ENCODE measurements at regions not wholly inside any gene's neighbourhood (a gene's known extent, or its start where the extent isn't known, plus 50 kb on each side); places are given as distances from the start of the nearest gene placed in this dataset.
"Not testable (repeated sequence)": the region's sequence is repeated elsewhere in the genome, so short reads cannot be mapped to it uniquely, and the experiment has no call there.

DNA sequence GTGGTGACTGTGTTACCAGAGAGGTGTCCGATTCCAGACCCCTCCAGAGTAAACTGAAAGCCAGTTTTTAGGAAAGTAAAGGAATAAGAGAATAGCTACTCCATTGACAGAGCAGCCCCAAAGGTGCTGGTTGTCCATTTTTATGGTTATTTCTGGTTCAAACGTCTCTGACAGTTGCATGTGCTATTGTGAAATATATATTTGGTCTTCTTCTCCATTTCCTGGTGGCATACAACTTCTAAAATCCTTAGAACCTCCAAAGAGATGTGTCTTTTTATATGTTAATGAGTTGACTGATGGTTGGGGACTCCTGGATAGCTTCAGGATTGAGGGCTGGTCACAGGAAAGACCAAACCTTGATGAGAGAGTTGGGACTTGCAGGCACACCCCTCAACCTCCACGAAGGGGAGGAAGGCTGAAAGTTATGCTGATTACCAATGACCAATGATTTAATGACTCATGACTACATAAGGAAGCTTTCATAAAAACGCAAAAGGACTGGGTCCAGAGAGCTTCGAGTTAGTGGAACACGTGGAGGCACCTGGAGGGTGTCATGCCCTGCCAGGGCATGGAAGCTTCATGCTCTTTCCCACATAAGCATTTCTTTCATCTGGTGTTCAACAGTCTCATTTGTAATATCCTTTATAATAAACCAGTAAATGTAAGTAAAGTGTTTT is 100.7 kb downstream of the SLC16A1 start:
- DNase-seq = no peak
- in situ Hi-C loops (cut with HindIII; ENCODE audit: low pct_ligation_motif_present, low pct_unique_long_range_greater_than_20kb, low sequenced_read_pairs) = no loop called here

DNA sequence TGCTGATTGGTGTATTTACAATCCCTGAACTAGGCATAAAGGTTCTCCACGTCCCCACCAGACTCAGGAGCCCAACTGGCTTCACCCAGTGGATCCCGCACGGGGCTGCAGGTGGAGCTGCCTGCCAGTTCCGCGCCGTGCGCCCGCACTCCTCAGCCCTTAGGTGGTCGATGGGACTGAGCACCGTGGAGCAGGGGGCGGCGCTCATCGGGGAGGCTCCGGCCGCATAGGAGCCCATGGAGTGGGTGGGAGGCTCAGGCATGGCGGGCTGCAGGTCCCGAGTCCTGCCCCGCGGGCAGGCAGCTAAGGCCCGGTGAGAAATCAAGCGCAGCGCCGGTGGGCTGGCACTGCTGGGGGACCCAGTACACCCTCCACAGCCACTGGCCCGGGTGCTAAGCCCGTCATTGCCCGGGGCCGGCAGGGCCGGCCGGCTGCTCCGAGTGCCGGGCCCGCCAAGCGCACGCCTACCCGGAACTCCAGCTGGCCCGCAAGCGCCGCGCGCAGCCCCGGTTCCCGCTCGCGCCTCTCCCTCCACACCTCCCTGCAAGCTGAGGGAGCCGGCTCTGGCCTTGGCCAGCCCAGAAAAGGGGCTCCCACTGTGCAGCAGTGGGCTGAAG is 101.5 kb downstream of the SLC16A1 start:
- in situ Hi-C loops (cut with HindIII; ENCODE audit: low pct_ligation_motif_present, low pct_unique_long_range_greater_than_20kb, low sequenced_read_pairs) = not testable (repeated sequence)
- DNase-seq = peak; percentile 38

DNA sequence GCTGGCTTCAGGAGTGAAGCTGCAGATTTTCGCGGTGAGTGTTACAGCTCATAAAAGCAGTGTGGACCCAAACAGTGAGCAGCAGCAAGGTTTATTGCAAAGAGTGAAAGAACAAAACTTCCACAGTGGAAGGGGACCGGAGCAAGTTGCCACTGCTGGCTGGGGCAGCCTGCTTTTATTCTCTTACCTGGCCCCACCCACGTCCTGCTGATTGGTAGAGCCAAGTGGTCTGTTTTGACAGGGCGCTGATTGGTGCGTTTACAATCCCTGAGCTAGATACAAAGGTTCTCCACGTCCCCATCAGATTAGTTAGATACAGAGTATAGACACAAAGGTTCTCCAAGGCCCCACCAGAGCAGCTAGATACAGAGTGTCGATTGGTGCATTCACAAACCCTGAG is 102.1 kb downstream of the SLC16A1 start:
- DNase-seq; in situ Hi-C loops (cut with HindIII; ENCODE audit: low pct_ligation_motif_present, low pct_unique_long_range_greater_than_20kb, low sequenced_read_pairs): not testable (repeated sequence)

DNA sequence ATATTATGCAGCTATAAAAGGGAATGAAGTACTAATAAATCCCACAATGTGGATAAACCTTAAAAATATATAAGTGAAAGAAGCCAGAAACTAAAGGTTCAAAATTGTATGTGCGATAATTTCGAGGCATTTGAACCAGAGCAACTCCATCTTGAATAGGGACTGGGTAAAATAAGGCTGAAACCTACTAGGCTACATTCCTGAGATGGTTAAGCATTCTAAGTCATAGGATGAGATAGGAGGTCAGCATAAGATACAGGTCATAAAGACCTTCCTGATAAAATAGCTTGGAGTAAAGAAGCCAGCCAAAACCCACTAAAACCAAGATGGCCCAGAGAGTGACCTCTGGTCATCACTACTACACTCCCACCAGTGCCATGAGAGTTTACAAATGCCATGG is 103.1 kb downstream of the SLC16A1 start:
- in situ Hi-C loops (cut with HindIII; ENCODE audit: low pct_ligation_motif_present, low pct_unique_long_range_greater_than_20kb, low sequenced_read_pairs) = no loop called here
- DNase-seq = no peak

GRCh38 chr1:112852276-112852675 is 103.7 kb downstream of the SLC16A1 start:
- in situ Hi-C loops (cut with HindIII; ENCODE audit: low pct_ligation_motif_present, low pct_unique_long_range_greater_than_20kb, low sequenced_read_pairs) = no loop called here
- no peak for DNase-seq

DNA sequence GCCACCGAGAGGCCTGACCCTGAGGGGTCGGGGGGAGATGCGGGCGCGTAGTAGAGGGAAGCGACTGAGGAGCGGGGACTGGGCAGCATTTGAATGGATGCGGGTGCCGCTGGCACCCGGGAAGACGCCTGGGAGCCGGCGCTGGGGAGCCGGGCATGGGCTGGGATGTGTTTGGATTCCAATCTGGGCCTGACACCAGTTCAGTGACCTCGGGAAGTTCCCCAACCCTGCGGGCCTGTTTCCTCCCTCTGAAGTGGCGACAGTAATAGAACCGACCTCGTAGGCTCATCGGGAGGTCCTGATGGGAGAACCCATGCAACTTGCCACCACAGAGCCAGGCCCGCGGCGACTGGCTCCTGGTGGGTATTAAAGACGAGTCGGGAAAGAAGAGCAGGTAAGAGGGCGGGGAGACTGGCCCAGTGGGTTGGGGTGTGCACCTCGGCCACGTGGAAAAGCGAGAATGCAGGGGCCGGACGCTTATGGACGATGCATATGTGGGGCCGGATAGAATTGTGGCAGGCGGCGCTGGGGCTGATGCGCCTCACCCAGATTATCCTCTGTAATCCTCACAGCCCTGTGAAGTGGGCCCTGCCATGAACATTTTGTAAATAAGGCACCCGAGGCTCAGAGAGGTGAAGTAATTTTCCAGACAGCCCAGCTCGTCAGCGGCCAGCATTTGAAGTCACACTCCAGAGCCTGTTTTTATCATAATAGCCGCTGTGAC is 105.8 kb downstream of the SLC16A1 start:
- no peak for DNase-seq
- in situ Hi-C loops (cut with HindIII; ENCODE audit: low pct_ligation_motif_present, low pct_unique_long_range_greater_than_20kb, low sequenced_read_pairs) = no loop called here

GRCh38 chr1:112849425-112850033 is 106.5 kb downstream of the SLC16A1 start:
- in situ Hi-C loops (cut with HindIII; ENCODE audit: low pct_ligation_motif_present, low pct_unique_long_range_greater_than_20kb, low sequenced_read_pairs) = no loop called here
- DNase-seq = peak; percentile 61

GRCh38 chr1:112841825-112842224 is 114.2 kb downstream of the SLC16A1 start:
- no peak for DNase-seq
- in situ Hi-C loops (cut with HindIII; ENCODE audit: low pct_ligation_motif_present, low pct_unique_long_range_greater_than_20kb, low sequenced_read_pairs) = no loop called here

- in situ Hi-C loops (cut with HindIII; ENCODE audit: low pct_ligation_motif_present, low pct_unique_long_range_greater_than_20kb, low sequenced_read_pairs) = no loop called here
- peak; percentile 31 for DNase-seq
These were observed 115.1 kb downstream of the SLC16A1 start for GRCh38 chr1:112840631-112841624.

DNA sequence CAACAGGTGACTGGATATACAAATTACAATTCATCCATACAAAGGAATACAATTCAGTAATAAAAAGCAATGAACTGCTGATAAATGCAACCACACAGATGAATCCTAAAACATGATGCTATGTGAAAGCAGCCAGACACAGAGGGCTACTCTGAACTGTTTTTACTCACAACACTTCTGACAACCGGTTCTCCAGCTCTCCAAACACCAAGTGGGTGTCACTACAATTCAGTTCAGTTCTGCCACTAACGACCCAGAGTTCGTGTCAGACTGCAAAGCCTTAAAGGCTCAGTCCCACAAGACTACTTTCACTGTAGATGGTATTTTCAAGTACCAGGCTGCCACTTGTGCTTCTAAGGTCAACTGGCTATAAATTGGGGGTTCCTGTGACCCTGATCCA is 119.4 kb downstream of the SLC16A1 start:
- in situ Hi-C loops (cut with HindIII; ENCODE audit: low pct_ligation_motif_present, low pct_unique_long_range_greater_than_20kb, low sequenced_read_pairs) = no loop called here
- DNase-seq = no peak

DNA sequence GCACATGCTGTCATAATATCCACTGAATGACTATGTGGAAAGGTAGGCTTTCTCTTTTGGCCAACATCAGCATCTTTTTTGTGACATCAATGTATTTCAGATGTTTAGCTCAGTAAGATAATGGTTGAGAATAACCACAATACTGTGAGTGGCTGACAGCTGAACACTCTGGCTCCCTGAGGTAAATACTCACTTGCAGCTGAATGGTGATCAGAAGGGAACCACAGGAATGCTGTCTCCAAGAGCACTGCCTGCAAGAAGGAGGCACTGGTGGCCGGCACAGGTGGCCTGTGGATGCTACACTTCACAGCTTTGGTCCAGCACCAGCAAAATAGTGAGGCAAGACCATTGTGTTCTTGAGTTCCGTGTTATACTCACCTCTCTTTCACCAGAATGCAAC is 118.7 kb upstream of the PPM1J start:
- in situ Hi-C loops (cut with HindIII; ENCODE audit: low pct_ligation_motif_present, low pct_unique_long_range_greater_than_20kb, low sequenced_read_pairs) = no loop called here

DNA sequence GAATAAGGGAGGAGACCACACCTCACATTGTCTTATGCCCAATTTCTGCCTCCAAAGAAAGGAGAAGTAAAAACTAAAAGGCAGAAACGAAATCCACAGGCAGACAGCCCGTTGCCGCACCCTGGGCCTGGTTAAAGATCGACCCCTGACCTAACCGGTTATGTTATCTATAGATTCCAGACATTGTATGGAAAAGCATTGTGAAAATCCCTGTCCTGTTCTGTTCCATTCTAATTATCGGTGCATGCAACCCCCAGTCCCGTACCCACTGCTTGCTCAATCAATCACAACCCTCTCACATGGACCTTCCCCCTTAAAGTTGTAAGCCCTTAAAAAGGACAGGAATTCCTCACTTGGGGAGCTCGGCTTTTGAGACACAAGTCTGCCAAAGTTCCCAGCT is 117.1 kb upstream of the PPM1J start:
- in situ Hi-C loops (cut with HindIII; ENCODE audit: low pct_ligation_motif_present, low pct_unique_long_range_greater_than_20kb, low sequenced_read_pairs); DNase-seq: not testable (repeated sequence)

More for the DNA sequence above, 118.7 kb upstream of the PPM1J start:
- no peak for DNase-seq

- DNase-seq; in situ Hi-C loops (cut with HindIII; ENCODE audit: low pct_ligation_motif_present, low pct_unique_long_range_greater_than_20kb, low sequenced_read_pairs): not testable (repeated sequence)
These were observed 114.6 kb upstream of the PPM1J start for GRCh38 chr1:112829691-112830090.

DNA sequence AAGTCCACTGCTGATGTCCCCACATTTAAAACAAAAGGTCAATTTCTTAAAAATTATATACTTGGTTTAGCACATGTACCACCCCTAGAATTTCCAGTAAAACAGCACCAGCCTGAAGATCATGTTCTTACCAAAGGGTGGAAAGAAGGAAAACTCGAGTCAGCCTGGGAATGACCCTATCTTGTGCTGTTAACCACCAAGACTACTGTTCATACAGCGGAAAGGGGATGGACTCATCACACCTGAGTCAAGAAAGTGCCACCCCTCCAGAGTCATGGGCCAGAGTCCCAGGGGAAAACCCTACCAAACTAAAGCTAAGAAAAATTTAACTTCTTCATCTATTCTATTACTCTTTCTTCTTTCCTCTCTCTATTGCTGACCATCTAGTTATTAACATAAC is 113.6 kb upstream of the PPM1J start:
- DNase-seq = no peak
- in situ Hi-C loops (cut with HindIII; ENCODE audit: low pct_ligation_motif_present, low pct_unique_long_range_greater_than_20kb, low sequenced_read_pairs) = no loop called here

GRCh38 chr1:112827391-112827790 is 112.3 kb upstream of the PPM1J start:
- in situ Hi-C loops (cut with HindIII; ENCODE audit: low pct_ligation_motif_present, low pct_unique_long_range_greater_than_20kb, low sequenced_read_pairs) = not testable (repeated sequence)

GRCh38 chr1:112826217-112826944 is 111.2 kb upstream of the PPM1J start:
- no peak for DNase-seq
- in situ Hi-C loops (cut with HindIII; ENCODE audit: low pct_ligation_motif_present, low pct_unique_long_range_greater_than_20kb, low sequenced_read_pairs) = no loop called here

More at GRCh38 chr1:112827391-112827790, 112.3 kb upstream of the PPM1J start:
- not testable (repeated sequence) for DNase-seq

DNA sequence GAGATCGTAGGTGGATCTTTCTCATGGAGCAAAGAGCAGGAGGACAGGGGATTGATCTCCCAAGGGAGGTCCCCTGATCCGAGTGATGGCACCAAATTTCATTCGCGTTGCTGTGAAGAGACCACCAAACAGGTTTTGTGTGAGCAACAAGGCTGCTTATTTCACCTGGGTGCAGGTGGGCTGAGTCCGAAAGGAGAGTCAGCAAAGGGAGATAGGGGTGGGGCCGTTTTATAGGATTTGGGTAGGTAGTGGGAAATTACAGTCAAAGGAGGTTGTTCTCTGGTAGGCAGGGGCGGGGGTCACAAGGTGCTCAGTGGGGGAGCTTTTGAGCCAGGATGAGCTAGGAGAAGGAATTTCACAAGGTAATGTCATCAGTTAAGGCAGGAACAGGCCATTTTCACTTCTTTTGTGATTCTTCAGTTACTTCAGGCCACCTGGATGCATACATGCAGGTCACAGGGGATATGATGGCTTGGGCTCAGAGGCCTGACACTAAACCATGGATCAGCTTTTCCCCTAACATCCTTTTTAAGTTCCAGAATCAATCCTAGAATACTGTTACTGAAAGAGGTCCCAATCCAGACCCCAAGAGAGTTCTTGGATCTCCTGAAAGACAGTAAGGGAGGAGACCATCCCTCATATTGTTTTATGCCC is 110.6 kb upstream of the PPM1J start:
- in situ Hi-C loops (cut with HindIII; ENCODE audit: low pct_ligation_motif_present, low pct_unique_long_range_greater_than_20kb, low sequenced_read_pairs); DNase-seq: not testable (repeated sequence)
